Loucy (cell line): ENCODE measurements at regions not wholly inside any gene's neighbourhood (a gene's known extent, or its start where the extent isn't known, plus 50 kb on each side); places are given as distances from the start of the nearest gene placed in this dataset.

ENCODE experiments used
- H2AFZ ChIP-seq: fragments of 200-600 bp; sonication (generic); 2 replicates; pipeline ENCODE4 v1.6.0; 2016; ENCODE audit warnings: antibody characterized with exemption, mild to moderate bottlenecking, low read length, moderate library complexity
- H3F3A ChIP-seq: fragments of 200-600 bp; 2 replicates; pipeline ENCODE4 v1.6.0; 2016; ENCODE audit warnings: antibody characterized with exemption, low read depth, mild to moderate bottlenecking
- H3K27me3 ChIP-seq: fragments of 200-600 bp; sonication (generic); 2 replicates; pipeline ENCODE4 v1.6.1; 2014; ENCODE audit warnings: low read length, mild to moderate bottlenecking; ENCODE audit not compliant: insufficient read depth, poor library complexity, severe bottlenecking
- H3K36me3 ChIP-seq: fragments of 200-600 bp; sonication (generic); 2 replicates; pipeline ENCODE4 v1.6.1; 2016; ENCODE audit warnings: low read length; ENCODE audit not compliant: insufficient read depth
- H3K4me1 ChIP-seq: fragments of 200-600 bp; sonication (generic); 2 replicates; pipeline ENCODE4 v1.5.1; 2014; ENCODE audit warnings: low read length, mild to moderate bottlenecking; ENCODE audit not compliant: insufficient read depth, poor library complexity, severe bottlenecking
- H3K4me2 ChIP-seq: fragments of 200-600 bp; sonication (generic); 2 replicates; pipeline ENCODE4 v1.6.0; 2014; ENCODE audit warnings: antibody characterized with exemption, low read length, low read depth, mild to moderate bottlenecking; ENCODE audit not compliant: poor library complexity, severe bottlenecking
- H3K4me3 ChIP-seq: fragments of 200-600 bp; sonication (generic); 2 replicates; pipeline ENCODE4 v1.5.1; 2014; ENCODE audit warnings: low read length, mild to moderate bottlenecking, mixed read lengths; ENCODE audit not compliant: poor library complexity, severe bottlenecking
- H3K79me2 ChIP-seq: fragments of 200-600 bp; sonication (generic); 2 replicates; pipeline ENCODE4 v1.6.1; 2014; ENCODE audit warnings: low read length; ENCODE audit not compliant: insufficient read depth
- H3K9ac ChIP-seq: fragments of 200-600 bp; sonication (generic); 2 replicates; pipeline ENCODE4 v1.6.0; 2014; ENCODE audit warnings: mild to moderate bottlenecking, low read depth, low read length, moderate library complexity; ENCODE audit not compliant: poor library complexity, severe bottlenecking
- H3K9me2 ChIP-seq: fragments of 200-600 bp; sonication (generic); replicated peaks from 2 replicates; pipeline ENCODE4 v1.6.1; 2016; ENCODE audit warnings: low read depth, low read length, mixed read lengths
- H3K9me3 ChIP-seq: fragments of 200-600 bp; sonication (generic); 2 replicates; pipeline ENCODE4 v1.6.1; 2014; ENCODE audit warnings: mild to moderate bottlenecking, antibody characterized with exemption, low read length, low read depth; ENCODE audit not compliant: insufficient read depth
- H4K20me1 ChIP-seq: fragments of 200-600 bp; sonication (generic); 2 replicates; pipeline ENCODE4 v1.6.0; 2014; ENCODE audit warnings: antibody characterized with exemption, low read length, mild to moderate bottlenecking; ENCODE audit not compliant: insufficient read depth, poor library complexity, severe bottlenecking
- EZH2phosphoT487 ChIP-seq: fragments of 200-600 bp; IDR thresholded peaks from 2 replicates; pipeline ENCODE4 v1.6.1; 2018; ENCODE audit warnings: antibody characterized with exemption, mild to moderate bottlenecking, moderate library complexity, borderline replicate concordance
- TF ChIP-seq, protein P1 (sequence below): fragments of 200-600 bp; sonication (generic); conservative IDR thresholded peaks from 2 replicates; pipeline ENCODE4 v1.5.1; 2014; ENCODE audit warnings: mild to moderate bottlenecking, antibody characterized with exemption, low read length

DNA sequence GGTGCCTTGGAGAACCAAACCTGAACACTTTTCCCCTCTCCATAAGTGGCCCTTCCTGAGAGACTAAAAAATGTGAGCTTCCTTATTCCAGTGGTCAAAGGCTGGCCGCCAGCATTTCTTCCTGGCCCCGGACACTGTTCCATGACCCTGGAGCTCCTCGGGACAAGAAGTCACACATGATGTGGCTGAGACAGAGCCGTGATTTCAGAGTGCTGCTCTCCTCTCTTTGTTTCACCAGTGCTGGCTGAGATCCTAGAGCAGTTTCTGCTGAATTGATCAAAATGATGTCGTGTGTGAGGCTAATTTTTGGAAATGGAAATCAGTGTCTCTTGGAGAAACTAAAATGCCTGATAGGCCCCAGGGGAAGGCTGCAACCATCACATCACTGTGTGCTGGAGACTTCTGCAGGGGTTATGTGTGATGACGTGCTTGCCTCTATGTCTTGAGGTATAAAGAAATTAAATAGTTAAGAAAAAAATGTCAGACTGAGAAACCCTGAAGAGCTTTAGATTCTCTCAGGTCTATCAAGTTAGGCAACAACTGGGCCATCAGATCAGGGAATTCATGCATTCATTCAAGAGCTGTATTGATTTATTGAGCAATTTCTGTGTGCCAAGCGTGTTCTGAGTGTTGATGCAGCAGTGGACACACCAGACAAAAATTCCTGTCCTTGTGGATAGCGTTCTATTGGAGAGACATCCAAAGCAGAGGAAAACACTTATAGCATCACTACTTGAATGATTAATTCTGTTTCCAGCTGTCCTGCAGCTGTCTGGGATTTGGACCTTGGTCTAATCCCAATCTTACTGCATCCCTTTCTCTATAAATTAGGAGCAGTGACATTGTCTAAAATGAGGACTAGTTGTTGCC lies 72.7 kb upstream of the CCN6 start:
- Histone ChIP-seq H3K9me2 (no peaks in the 10 kb centered on the region), H3K27me3 (no peaks in the 10 kb centered on the region), H2AFZ (no peak overlapping the region), H3K4me3 (no peak overlapping the region), H3K79me2 (no peaks in the 10 kb centered on the region), H3F3A (no peaks in the 10 kb centered on the region), H3K4me2 (no peak overlapping the region), H3K9ac (no peak overlapping the region), H3K4me1 (peaks cover 17% of the 10 kb centered on the region), H3K36me3 (no peaks in the 10 kb centered on the region), H4K20me1 (no peaks in the 10 kb centered on the region), H3K9me3 (no peaks in the 10 kb centered on the region)
- TF ChIP-seq, protein P1, sequence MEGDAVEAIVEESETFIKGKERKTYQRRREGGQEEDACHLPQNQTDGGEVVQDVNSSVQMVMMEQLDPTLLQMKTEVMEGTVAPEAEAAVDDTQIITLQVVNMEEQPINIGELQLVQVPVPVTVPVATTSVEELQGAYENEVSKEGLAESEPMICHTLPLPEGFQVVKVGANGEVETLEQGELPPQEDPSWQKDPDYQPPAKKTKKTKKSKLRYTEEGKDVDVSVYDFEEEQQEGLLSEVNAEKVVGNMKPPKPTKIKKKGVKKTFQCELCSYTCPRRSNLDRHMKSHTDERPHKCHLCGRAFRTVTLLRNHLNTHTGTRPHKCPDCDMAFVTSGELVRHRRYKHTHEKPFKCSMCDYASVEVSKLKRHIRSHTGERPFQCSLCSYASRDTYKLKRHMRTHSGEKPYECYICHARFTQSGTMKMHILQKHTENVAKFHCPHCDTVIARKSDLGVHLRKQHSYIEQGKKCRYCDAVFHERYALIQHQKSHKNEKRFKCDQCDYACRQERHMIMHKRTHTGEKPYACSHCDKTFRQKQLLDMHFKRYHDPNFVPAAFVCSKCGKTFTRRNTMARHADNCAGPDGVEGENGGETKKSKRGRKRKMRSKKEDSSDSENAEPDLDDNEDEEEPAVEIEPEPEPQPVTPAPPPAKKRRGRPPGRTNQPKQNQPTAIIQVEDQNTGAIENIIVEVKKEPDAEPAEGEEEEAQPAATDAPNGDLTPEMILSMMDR, result no peak
- no peak for TF ChIP-seq EZH2phosphoT487

DNA sequence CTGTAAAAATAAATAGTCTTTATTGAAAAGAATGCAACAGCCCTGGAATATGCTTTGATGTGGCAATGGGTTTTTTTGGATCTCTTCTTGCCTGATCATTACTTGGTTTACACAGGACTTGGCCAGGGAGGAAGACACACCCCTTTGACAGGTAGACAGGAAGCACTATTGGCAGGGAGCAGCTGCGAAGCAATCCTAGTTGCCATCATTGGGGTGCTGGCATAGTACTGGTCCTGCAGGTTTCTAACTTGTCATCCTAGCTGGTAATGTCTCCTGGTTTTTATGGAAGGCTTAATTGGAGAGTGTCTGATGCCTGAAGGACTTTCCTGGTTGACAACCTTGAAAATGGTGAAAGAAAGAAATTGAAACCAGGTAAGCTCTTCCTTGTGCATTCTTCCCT lies 71.2 kb upstream of the CCN6 start:
- H3K4me2 ChIP-seq, result no peak overlapping the region

DNA sequence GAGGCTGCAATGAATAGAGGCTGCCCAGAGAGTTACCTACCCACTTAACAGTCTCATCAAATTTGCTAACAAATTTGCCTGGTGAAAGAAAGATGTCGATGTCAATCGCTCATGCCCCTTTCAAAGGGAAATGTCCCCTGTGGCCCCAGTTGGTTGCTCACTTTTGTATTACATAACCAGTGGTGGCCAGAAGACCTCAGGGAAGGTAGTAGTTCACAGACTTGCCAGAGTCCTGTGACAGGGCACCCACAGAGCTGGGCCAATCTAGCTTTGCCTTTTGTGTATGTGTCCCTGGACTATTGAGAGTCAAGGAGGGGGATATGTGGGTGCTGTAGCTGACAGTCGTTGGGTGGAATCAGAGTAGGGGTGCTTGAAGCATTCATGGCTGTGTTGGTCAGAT lies 70.7 kb upstream of the CCN6 start:
- Histone ChIP-seq H4K20me1 (no peaks in the 10 kb centered on the region), H3K9me2 (no peaks in the 10 kb centered on the region), H2AFZ (no peak overlapping the region), H3K4me3 (no peak overlapping the region), H3F3A (no peaks in the 10 kb centered on the region), H3K4me1 (peaks cover 17% of the 10 kb centered on the region), H3K36me3 (no peaks in the 10 kb centered on the region), H3K9me3 (no peaks in the 10 kb centered on the region), H3K4me2 (no peak overlapping the region), H3K79me2 (no peaks in the 10 kb centered on the region), H3K9ac (no peak overlapping the region), H3K27me3 (no peaks in the 10 kb centered on the region)
- no peak for TF ChIP-seq EZH2phosphoT487
- TF ChIP-seq, protein P1, result no peak

More for the DNA sequence above, 71.2 kb upstream of the CCN6 start:
- no peaks in the 10 kb centered on the region for H3F3A ChIP-seq
- H3K36me3 ChIP-seq, result no peaks in the 10 kb centered on the region
- H4K20me1 ChIP-seq, result no peaks in the 10 kb centered on the region
- H3K9me3 ChIP-seq, result no peaks in the 10 kb centered on the region
- H3K9ac ChIP-seq, result no peak overlapping the region
- H2AFZ ChIP-seq, result peak overlapping the region; percentile 5; the same call in 1 of the 2 replicates
- no peaks in the 10 kb centered on the region for H3K79me2 ChIP-seq
- TF ChIP-seq, protein P1, result no peak
- no peak for TF ChIP-seq EZH2phosphoT487
- H3K27me3 ChIP-seq, result no peaks in the 10 kb centered on the region
- no peak overlapping the region for H3K4me3 ChIP-seq
- no peaks in the 10 kb centered on the region for H3K9me2 ChIP-seq
- peaks cover 17% of the 10 kb centered on the region for H3K4me1 ChIP-seq
